ENCODE measurements at regions not wholly inside any gene's neighbourhood (a gene's known extent, or its start where the extent isn't known, plus 50 kb on each side); places are given as distances from the start of the nearest gene placed in this dataset.

- DNase-seq (ENCODE audit: low read depth in 1 of 2, low spot score in 1 of 2), result no peak
- no peak for TF ChIP-seq POLR2AphosphoS5 (IDR thresholded peaks at IDR 0.05; ENCODE audit: low read depth)
- no peak for TF ChIP-seq CTCF (IDR thresholded peaks at IDR 0.05; ENCODE audit: insufficient read depth, low read length)
- TF ChIP-seq REST (IDR thresholded peaks at IDR 0.05; ENCODE audit: insufficient replicate concordance, low read depth), result no peak
- TF ChIP-seq GABPA (IDR thresholded peaks at IDR 0.05; ENCODE audit: low read depth), result no peak
- TF ChIP-seq SPI1 (IDR thresholded peaks at IDR 0.05; ENCODE audit: borderline replicate concordance, low read depth), result no peak
Measured at GRCh38 chr3:124178531-124178930, 186.6 kb upstream of the ROPN1 start.

GRCh38 chr3:124200407-124200806, 208.5 kb upstream of the ROPN1 start:
- DNase-seq (ENCODE audit: low read depth in 1 of 2, low spot score in 1 of 2), result no peak
- Histone ChIP-seq H3K4me3 (replicated peaks; ENCODE audit: insufficient read depth, low read length) (no peak overlapping the region), H3K27ac (replicated peaks) (no peak overlapping the region), H3K27me3 (ENCODE audit: insufficient read depth, poor library complexity, severe bottlenecking) (peaks cover 4% of the 10 kb centered on the region)
- TF ChIP-seq SPI1 (IDR thresholded peaks at IDR 0.05; ENCODE audit: borderline replicate concordance, low read depth) (no peak), REST (IDR thresholded peaks at IDR 0.05; ENCODE audit: insufficient replicate concordance, low read depth) (no peak), POLR2AphosphoS5 (IDR thresholded peaks at IDR 0.05; ENCODE audit: low read depth) (no peak), GABPA (IDR thresholded peaks at IDR 0.05; ENCODE audit: low read depth) (no peak)

More at GRCh38 chr3:124178531-124178930, 186.6 kb upstream of the ROPN1 start:
- Histone ChIP-seq H3K27ac (replicated peaks) (no peak overlapping the region), H3K27me3 (ENCODE audit: insufficient read depth, poor library complexity, severe bottlenecking) (no peaks in the 10 kb centered on the region), H3K4me3 (replicated peaks; ENCODE audit: insufficient read depth, low read length) (no peak overlapping the region)

- Histone ChIP-seq H3K4me3 (replicated peaks; ENCODE audit: insufficient read depth, low read length) (no peak overlapping the region), H3K27ac (replicated peaks) (no peak overlapping the region), H3K27me3 (ENCODE audit: insufficient read depth, poor library complexity, severe bottlenecking) (peaks cover 4% of the 10 kb centered on the region)
- TF ChIP-seq POLR2AphosphoS5 (IDR thresholded peaks at IDR 0.05; ENCODE audit: low read depth) (no peak), REST (IDR thresholded peaks at IDR 0.05; ENCODE audit: insufficient replicate concordance, low read depth) (no peak), CTCF (IDR thresholded peaks at IDR 0.05; ENCODE audit: insufficient read depth, low read length) (no peak), GABPA (IDR thresholded peaks at IDR 0.05; ENCODE audit: low read depth) (no peak), SPI1 (IDR thresholded peaks at IDR 0.05; ENCODE audit: borderline replicate concordance, low read depth) (no peak)
- DNase-seq (ENCODE audit: low read depth in 1 of 2, low spot score in 1 of 2), result no peak
Measured at GRCh38 chr3:124201226-124201625, 209.3 kb upstream of the ROPN1 start.
